Common myeloid progenitor, CD34-positive (primary cell): ENCODE measurements at regions not wholly inside any gene's neighbourhood (a gene's known extent, or its start where the extent isn't known, plus 50 kb on each side); places are given as distances from the start of the nearest gene placed in this dataset.
"Not testable (repeated sequence)": the region's sequence is repeated elsewhere in the genome, so short reads cannot be mapped to it uniquely, and the experiment has no call there.

ENCODE experiments used
- CTCF ChIA-PET: fragments of 350-600 bp; sonication (Branson Sonifier 250); formaldehyde crosslinking; loops from one replicate; lab custom pipeline; 2021; ENCODE audit warnings: antibody characterized with exemption; lab: Charles Lee
- POLR2A ChIA-PET: fragments of 350-600 bp; sonication (Branson Sonifier 250); formaldehyde crosslinking; loops from one replicate; lab custom pipeline; 2021; ENCODE audit warnings: antibody characterized with exemption; lab: Charles Lee
- DNase-seq, 3 donors: peaks; one replicate each; pipeline versions ENCODE4 v3.0.0 to v3.0.0-alpha.2; 2013
- H3K27ac ChIP-seq, 2 experiments: 1 replicate in 1 of 2; 2 replicates in 1 of 2; pipeline ENCODE4 v1.7.0; 2013; ENCODE audit warnings: inconsistent platforms in 2 of 2, low read length in 2 of 2, mild to moderate bottlenecking in 2 of 2, low read depth in 1 of 2, moderate library complexity in 1 of 2; ENCODE audit not compliant: severe bottlenecking in 2 of 2, insufficient read depth in 1 of 2, poor library complexity in 1 of 2
- H3K27me3 ChIP-seq, 5 experiments: replicated peaks in 2 of 5; 1 replicate in 3 of 5; 2 replicates in 2 of 5; pipeline versions ENCODE4 v1.6.1 to v1.7.0; 2013; ENCODE audit warnings: low read length in 4 of 5, mild to moderate bottlenecking in 2 of 5, moderate library complexity in 2 of 5, inconsistent platforms in 1 of 5; ENCODE audit not compliant: insufficient read depth in 5 of 5, control insufficient read depth in 4 of 5
- H3K36me3 ChIP-seq, 4 experiments: 1 replicate in 2 of 4; 2 replicates in 2 of 4; pipeline versions ENCODE4 v1.6.1 to v1.7.0; 2013; ENCODE audit warnings: low read length in 3 of 4, control low read depth in 1 of 4, mild to moderate bottlenecking in 1 of 4; ENCODE audit not compliant: control insufficient read depth in 4 of 4, insufficient read depth in 4 of 4
- H3K4me1 ChIP-seq, 4 experiments: 1 replicate in 3 of 4; 2 replicates in 1 of 4; pipeline versions ENCODE4 v1.6.1 to v1.7.1; 2013; ENCODE audit warnings: low read length in 3 of 4, mild to moderate bottlenecking in 3 of 4, control low read depth in 1 of 4, inconsistent platforms in 1 of 4, moderate library complexity in 1 of 4; ENCODE audit not compliant: control insufficient read depth in 4 of 4, insufficient read depth in 4 of 4; ENCODE audit errors: control extremely low read depth in 1 of 4
- H3K4me3 ChIP-seq, 7 experiments: 1 replicate in 4 of 7; 2 replicates in 3 of 7; pipeline versions ENCODE4 v1.5.1 to v1.7.0; 2013; ENCODE audit warnings: mild to moderate bottlenecking in 7 of 7, low read length in 6 of 7, moderate library complexity in 6 of 7, inconsistent platforms in 2 of 7, low read depth in 2 of 7, control low read depth in 1 of 7; ENCODE audit not compliant: insufficient read depth in 4 of 7, control insufficient read depth in 1 of 7; ENCODE audit errors: extremely low read depth in 1 of 7
- H3K9me3 ChIP-seq, 5 experiments: 1 replicate in 4 of 5; 2 replicates in 1 of 5; pipeline versions ENCODE4 v1.6.1 to v1.7.1; 2013; ENCODE audit warnings: low read length in 4 of 5, mild to moderate bottlenecking in 2 of 5, inconsistent platforms in 1 of 5, low read depth in 1 of 5, moderate library complexity in 1 of 5; ENCODE audit not compliant: control insufficient read depth in 4 of 5, insufficient read depth in 2 of 5; ENCODE audit errors: control extremely low read depth in 1 of 5
- WGBS: methylation state at CpG from one replicate; pipeline ENCODE4 v1.1.5; 2013; ENCODE audit not compliant: insufficient coverage; 5-methylcytosine and 5-hydroxymethylcytosine counted together

DNA sequence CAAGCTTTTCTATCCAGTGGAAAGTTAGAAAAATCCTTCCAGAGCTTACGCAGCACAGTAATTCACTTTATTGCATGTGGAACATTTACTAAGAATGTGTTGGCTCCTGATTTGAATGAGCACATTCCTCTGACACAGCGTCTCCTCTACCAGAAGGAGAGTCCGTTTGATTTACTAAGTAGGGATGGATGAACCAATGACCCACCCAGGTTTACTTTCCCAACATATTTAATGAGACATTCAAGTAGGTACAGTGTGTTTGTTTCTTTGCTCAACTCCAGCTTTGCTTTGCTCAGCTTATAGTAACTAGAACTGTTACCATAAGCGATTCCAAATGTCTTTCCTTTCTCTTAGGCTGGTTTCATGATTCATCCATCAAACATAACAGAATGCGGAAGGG is 161.7 kb downstream of the SMARCA1 start:
- Histone ChIP-seq H3K4me3 (no peak overlapping the region), H3K27ac (no peak overlapping the region), H3K27me3 (no peaks in the 10 kb centered on the region), H3K9me3 (peaks cover 0 to 4% (median 0%) of the 10 kb centered on the region in 5 experiments), H3K36me3 (no peaks in the 10 kb centered on the region), H3K4me1 (peaks cover 0 to 2% (median 0%) of the 10 kb centered on the region in 4 experiments)
- ChIA-PET POLR2A (no interaction called here), CTCF (no interaction called here)
- WGBS = 40% methylated on average over 1 of the region's 5 CpGs
- no peak for DNase-seq

GRCh38 chrX:129360175-129360574 is 163.1 kb downstream of the SMARCA1 start:
- Histone ChIP-seq H3K36me3 (no peaks in the 10 kb centered on the region), H3K27me3 (no peaks in the 10 kb centered on the region), H3K4me3 (no peak overlapping the region), H3K4me1 (peaks cover 0 to 2% (median 0%) of the 10 kb centered on the region in 4 experiments), H3K27ac (no peak overlapping the region), H3K9me3 (peaks cover 0 to 4% (median 0%) of the 10 kb centered on the region in 5 experiments)
- 32% methylated on average over 5 of the region's 5 CpGs for WGBS
- ChIA-PET POLR2A (no interaction called here), CTCF (no interaction called here)
- DNase-seq = peak; percentile 41 to 71 (median 66)

GRCh38 chrX:129359269-129359668 is 164.0 kb downstream of the SMARCA1 start:
- peaks cover 0 to 2% (median 0%) of the 10 kb centered on the region in 4 experiments for H3K4me1 ChIP-seq
- ChIA-PET POLR2A (no interaction called here), CTCF (no interaction called here)
- no peaks in the 10 kb centered on the region for H3K36me3 ChIP-seq
- H3K9me3 ChIP-seq = peaks cover 0 to 4% (median 0%) of the 10 kb centered on the region in 5 experiments
- no peak overlapping the region for H3K27ac ChIP-seq
- no CpG with 5 or more reads among the region's 2 CpGs for WGBS
- no peaks in the 10 kb centered on the region for H3K27me3 ChIP-seq
- DNase-seq = peak in 2 of 3 donors; percentile 11 to 34
- no peak overlapping the region for H3K4me3 ChIP-seq

DNA sequence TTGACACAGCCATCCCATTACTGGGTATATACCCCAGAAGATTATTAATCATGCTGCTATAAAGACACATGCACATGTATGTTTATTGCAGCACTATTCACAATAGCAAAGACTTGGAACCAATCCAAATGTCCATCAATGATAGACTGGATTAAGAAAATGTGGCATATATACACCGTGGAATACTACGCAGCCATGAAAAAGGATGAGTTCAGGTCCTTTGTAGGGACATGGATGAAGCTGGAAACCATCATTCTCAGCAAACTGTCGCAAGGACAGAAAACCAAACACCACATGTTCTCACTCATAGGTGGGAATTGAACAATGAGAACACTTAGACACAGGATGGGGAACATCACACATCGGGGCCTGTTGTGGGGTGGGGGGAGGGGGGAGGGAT is 165.9 kb downstream of the SMARCA1 start:
- CTCF ChIA-PET, POLR2A ChIA-PET, H3K36me3 ChIP-seq, DNase-seq, H3K9me3 ChIP-seq, H3K27ac ChIP-seq, H3K4me1 ChIP-seq, H3K4me3 ChIP-seq, H3K27me3 ChIP-seq: not testable (repeated sequence)
- no CpG with 5 or more reads among the region's 4 CpGs for WGBS

DNA sequence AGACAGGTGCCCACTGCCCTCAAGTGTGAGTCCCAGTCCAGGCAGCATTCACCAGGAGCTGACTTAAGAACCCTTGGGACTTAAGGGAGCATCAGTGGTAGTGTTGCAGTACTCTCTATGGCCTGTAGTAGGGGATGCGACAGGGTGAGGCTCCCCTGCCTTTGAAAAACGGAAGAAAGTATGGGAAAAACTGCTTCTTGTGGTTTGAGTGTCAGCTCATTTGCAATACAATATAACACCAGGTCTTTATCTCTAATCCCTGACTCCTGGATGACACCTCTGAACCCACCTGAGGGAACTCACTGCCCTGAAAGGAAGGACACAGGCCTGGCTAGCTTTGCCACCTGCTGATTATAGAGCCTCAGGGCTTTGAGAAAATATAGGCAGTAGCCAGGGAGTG is 176.0 kb downstream of the SMARCA1 start:
- H3K27ac ChIP-seq = no peak overlapping the region
- POLR2A ChIA-PET = no interaction called here
- H3K4me3 ChIP-seq = no peak overlapping the region
- H3K4me1 ChIP-seq = no peaks in the 10 kb centered on the region
- WGBS = no CpG with 5 or more reads among the region's 2 CpGs
- H3K36me3 ChIP-seq = no peaks in the 10 kb centered on the region
- CTCF ChIA-PET = no interaction called here
- H3K9me3 ChIP-seq = peaks cover 0 to 2% (median 0%) of the 10 kb centered on the region in 5 experiments
- H3K27me3 ChIP-seq = no peaks in the 10 kb centered on the region
- no peak for DNase-seq

- Histone ChIP-seq H3K4me1 (no peaks in the 10 kb centered on the region), H3K27me3 (no peaks in the 10 kb centered on the region), H3K4me3 (no peak overlapping the region), H3K36me3 (no peaks in the 10 kb centered on the region), H3K27ac (no peak overlapping the region), H3K9me3 (peaks cover 0 to 2% (median 0%) of the 10 kb centered on the region in 5 experiments)
- DNase-seq = no peak
- CTCF ChIA-PET = no interaction called here
- POLR2A ChIA-PET = no interaction called here
- 50% methylated on average over 1 of the region's 3 CpGs for WGBS
Observed at GRCh38 chrX:129346574-129346973, 176.7 kb downstream of the SMARCA1 start.

GRCh38 chrX:129337264-129337663 is 186.0 kb downstream of the SMARCA1 start:
- H3K4me1 ChIP-seq, H3K27ac ChIP-seq, DNase-seq, CTCF ChIA-PET, POLR2A ChIA-PET, H3K4me3 ChIP-seq, H3K27me3 ChIP-seq, H3K36me3 ChIP-seq, H3K9me3 ChIP-seq: not testable (repeated sequence)
- WGBS = 62% methylated on average over 12 of the region's 16 CpGs
